Suprapubic skin (tissue), 4 donors: ENCODE measurements at regions not wholly inside any gene's neighbourhood (a gene's known extent, or its start where the extent isn't known, plus 50 kb on each side); places are given as distances from the start of the nearest gene placed in this dataset.

Experiments
- DNase-seq, 2 donors: peaks; one replicate each; pipeline ENCODE4 v3.0.0-alpha.2; 2019; ENCODE audit warnings: low spot score in 2 of 2
- H3K27ac ChIP-seq: fragments of 200-600 bp; sonication (generic); one replicate; pipeline ENCODE4 v1.5.1; 2019
- H3K27me3 ChIP-seq: fragments of 200-600 bp; sonication (generic); one replicate; pipeline ENCODE4 v1.5.1; 2019
- H3K36me3 ChIP-seq: fragments of 200-600 bp; sonication (generic); one replicate; pipeline ENCODE4 v1.5.1; 2019
- H3K4me1 ChIP-seq: fragments of 200-600 bp; sonication (generic); one replicate; pipeline ENCODE4 v1.5.1; 2019
- H3K4me3 ChIP-seq: fragments of 200-600 bp; sonication (generic); one replicate; pipeline ENCODE4 v1.5.1; 2019; ENCODE audit warnings: mild to moderate bottlenecking
- H3K9me3 ChIP-seq: fragments of 200-600 bp; sonication (generic); one replicate; pipeline ENCODE4 v1.5.1; 2019
- CTCF ChIP-seq, 2 donors: fragments of 200-600 bp in 1 of 2; fragments of 450-650 bp in 1 of 2; sonication (generic) in 1 of 2; IDR thresholded peaks; one replicate each; pipeline ENCODE4 v1.5.1; 2016 to 2019; ENCODE audit warnings: antibody characterized with exemption in 2 of 2, mild to moderate bottlenecking in 1 of 2, moderate library complexity in 1 of 2
- EP300 ChIP-seq: sonication (generic); formaldehyde crosslinking; IDR thresholded peaks from one replicate; pipeline ENCODE4 v1.6.1; 2017; ENCODE audit warnings: antibody characterized with exemption
- POLR2A ChIP-seq, 2 donors: fragments of 450-650 bp; IDR thresholded peaks; one replicate each; pipeline ENCODE4 v1.6.1; 2017; ENCODE audit warnings: antibody characterized with exemption in 2 of 2, mild to moderate bottlenecking in 2 of 2, moderate library complexity in 2 of 2
- POLR2AphosphoS5 ChIP-seq, 3 donors: sonication (generic); formaldehyde crosslinking; IDR thresholded peaks; one replicate each; pipeline ENCODE4 v1.6.1; 2017; ENCODE audit warnings: antibody characterized with exemption in 3 of 3
- WGBS: methylation state at CpG from one replicate; pipeline ENCODE4 v1.1.5; 2018; 5-methylcytosine and 5-hydroxymethylcytosine counted together

- no peak for DNase-seq
- Histone ChIP-seq H3K4me1 (peaks cover 5% of the 10 kb centered on the region), H3K4me3 (no peak overlapping the region), H3K27me3 (no peaks in the 10 kb centered on the region), H3K27ac (no peak overlapping the region), H3K9me3 (no peaks in the 10 kb centered on the region), H3K36me3 (no peaks in the 10 kb centered on the region)
- no peak for TF ChIP-seq POLR2A (IDR thresholded peaks at IDR 0.05)
- TF ChIP-seq CTCF (IDR thresholded peaks at IDR 0.05) = no peak
- TF ChIP-seq POLR2AphosphoS5 (IDR thresholded peaks at IDR 0.05) = no peak
- no peak for TF ChIP-seq EP300
- 82% methylated on average over 2 of the region's 2 CpGs for WGBS
These were observed 284.6 kb upstream of the ID4 start for GRCh38 chr6:19552588-19552987.

- Histone ChIP-seq H3K9me3 (no peaks in the 10 kb centered on the region), H3K4me1 (peaks cover 5% of the 10 kb centered on the region), H3K36me3 (no peaks in the 10 kb centered on the region), H3K27me3 (no peaks in the 10 kb centered on the region), H3K4me3 (no peak overlapping the region), H3K27ac (no peak overlapping the region)
- DNase-seq = no peak
- WGBS = 56% methylated on average over 7 of the region's 9 CpGs
- TF ChIP-seq EP300 (no peak), CTCF (IDR thresholded peaks at IDR 0.05) (no peak), POLR2A (IDR thresholded peaks at IDR 0.05) (no peak), POLR2AphosphoS5 (IDR thresholded peaks at IDR 0.05) (no peak)
These were observed 282.6 kb upstream of the ID4 start for GRCh38 chr6:19554356-19555225.

GRCh38 chr6:19557191-19557590, 280.0 kb upstream of the ID4 start:
- no peak overlapping the region for H3K4me3 ChIP-seq
- H3K36me3 ChIP-seq = no peaks in the 10 kb centered on the region
- H3K27ac ChIP-seq = no peak overlapping the region
- DNase-seq = no peak
- H3K9me3 ChIP-seq = no peaks in the 10 kb centered on the region
- no peak for TF ChIP-seq CTCF (IDR thresholded peaks at IDR 0.05)
- TF ChIP-seq POLR2A (IDR thresholded peaks at IDR 0.05) = no peak
- no peak for TF ChIP-seq EP300
- no peak for TF ChIP-seq POLR2AphosphoS5 (IDR thresholded peaks at IDR 0.05)
- peaks cover 5% of the 10 kb centered on the region for H3K4me1 ChIP-seq
- no peaks in the 10 kb centered on the region for H3K27me3 ChIP-seq
- 83% methylated on average over 3 of the region's 3 CpGs for WGBS

GRCh38 chr6:19558201-19558600, 279.0 kb upstream of the ID4 start:
- no peak for DNase-seq
- 91% methylated on average over 2 of the region's 2 CpGs for WGBS

More at GRCh38 chr6:19558201-19558600, 279.0 kb upstream of the ID4 start:
- no peak overlapping the region for H3K27ac ChIP-seq
- H3K9me3 ChIP-seq = no peaks in the 10 kb centered on the region
- peaks cover 5% of the 10 kb centered on the region for H3K4me1 ChIP-seq
- no peaks in the 10 kb centered on the region for H3K27me3 ChIP-seq
- H3K4me3 ChIP-seq = no peak overlapping the region
- H3K36me3 ChIP-seq = no peaks in the 10 kb centered on the region
- TF ChIP-seq POLR2AphosphoS5 (IDR thresholded peaks at IDR 0.05) (no peak), CTCF (IDR thresholded peaks at IDR 0.05) (no peak), POLR2A (IDR thresholded peaks at IDR 0.05) (no peak), EP300 (no peak)
